Activated CD4-positive, alpha-beta T cell treated with anti-CD3 and anti-CD28 coated beads, Interleukin-2, amount 10 ng/mL, durations not matched to agents 7 days and 5 days (primary cell): ENCODE measurements at regions not wholly inside any gene's neighbourhood (a gene's known extent, or its start where the extent isn't known, plus 50 kb on each side); places are given as distances from the start of the nearest gene placed in this dataset.
"Not testable (repeated sequence)": the region's sequence is repeated elsewhere in the genome, so short reads cannot be mapped to it uniquely, and the experiment has no call there.

Experiments used
- CTCF ChIA-PET: fragments of 350-600 bp; sonication (Branson Sonifier 250); formaldehyde crosslinking; loops from one replicate; lab custom pipeline; 2021; ENCODE audit warnings: antibody characterized with exemption; lab: Charles Lee
- POLR2A ChIA-PET: fragments of 350-600 bp; sonication (Branson Sonifier 250); formaldehyde crosslinking; loops from one replicate; lab custom pipeline; 2021; ENCODE audit warnings: antibody characterized with exemption; lab: Charles Lee
- DNase-seq: peaks from one replicate; pipeline ENCODE4 v3.0.0-alpha.2; 2020
- H3K27ac Mint-ChIP-seq: one replicate; pipeline ENCODE4 v1.8.0; 2021; ENCODE audit warnings: mild to moderate bottlenecking, moderate library complexity, mixed read lengths
- H3K27me3 Mint-ChIP-seq: one replicate; pipeline ENCODE4 v1.8.0; 2021; ENCODE audit warnings: mixed read lengths
- H3K36me3 Mint-ChIP-seq: one replicate; pipeline ENCODE4 v1.8.0; 2021; ENCODE audit warnings: low read depth, mixed read lengths
- H3K4me1 Mint-ChIP-seq: one replicate; pipeline ENCODE4 v1.8.0; 2021; ENCODE audit warnings: mixed read lengths
- H3K4me3 Mint-ChIP-seq: one replicate; pipeline ENCODE4 v1.8.0; 2021; ENCODE audit warnings: mild to moderate bottlenecking, moderate library complexity, mixed read lengths
- H3K9me3 Mint-ChIP-seq: one replicate; pipeline ENCODE4 v1.8.0; 2021; ENCODE audit warnings: mixed read lengths

DNA sequence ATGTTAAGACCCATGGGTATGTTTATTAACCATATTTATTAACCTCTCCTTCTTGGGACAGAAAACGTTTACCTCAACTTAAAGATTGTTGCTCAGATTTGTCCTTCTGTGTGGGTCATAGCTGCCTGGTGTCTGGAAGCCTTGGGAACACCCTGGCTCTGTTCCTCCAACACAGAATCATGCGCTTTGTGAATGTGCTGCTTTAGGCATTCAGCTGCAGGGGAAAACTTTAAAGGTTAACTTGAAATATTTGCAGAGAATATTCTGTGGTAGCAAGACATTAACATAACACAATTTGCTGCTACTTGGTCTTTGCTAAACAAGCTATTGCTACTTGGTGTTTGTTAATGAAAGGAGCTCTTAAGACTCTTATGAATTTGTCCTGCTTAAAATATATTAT is 50.5 kb upstream of the THOC3 start:
- H3K4me1 Mint-ChIP-seq, H3K4me3 Mint-ChIP-seq, H3K27ac Mint-ChIP-seq, H3K27me3 Mint-ChIP-seq, CTCF ChIA-PET, H3K9me3 Mint-ChIP-seq, POLR2A ChIA-PET, DNase-seq, H3K36me3 Mint-ChIP-seq: not testable (repeated sequence)

DNA sequence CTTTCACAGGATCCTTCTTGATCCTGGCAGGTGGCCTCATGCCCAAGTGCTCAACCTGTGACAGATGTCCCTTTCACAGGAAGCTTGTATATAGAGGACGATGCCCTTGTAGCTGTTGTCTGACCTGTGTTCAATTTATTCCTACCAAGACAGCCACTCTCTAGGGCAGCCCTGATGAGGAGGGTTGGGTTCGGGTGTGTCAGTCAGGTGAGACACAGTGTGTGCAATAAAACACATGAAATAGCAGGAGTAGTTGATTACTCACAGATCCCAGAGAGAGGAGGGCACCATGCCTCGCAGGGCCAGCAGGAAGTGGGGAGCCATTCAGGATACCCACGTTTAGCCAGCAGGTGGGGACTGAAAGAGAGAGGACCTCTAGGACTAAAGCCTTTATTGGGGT is 52.7 kb upstream of the THOC3 start:
- not testable (repeated sequence) for DNase-seq, H3K36me3 Mint-ChIP-seq, H3K4me3 Mint-ChIP-seq

DNA sequence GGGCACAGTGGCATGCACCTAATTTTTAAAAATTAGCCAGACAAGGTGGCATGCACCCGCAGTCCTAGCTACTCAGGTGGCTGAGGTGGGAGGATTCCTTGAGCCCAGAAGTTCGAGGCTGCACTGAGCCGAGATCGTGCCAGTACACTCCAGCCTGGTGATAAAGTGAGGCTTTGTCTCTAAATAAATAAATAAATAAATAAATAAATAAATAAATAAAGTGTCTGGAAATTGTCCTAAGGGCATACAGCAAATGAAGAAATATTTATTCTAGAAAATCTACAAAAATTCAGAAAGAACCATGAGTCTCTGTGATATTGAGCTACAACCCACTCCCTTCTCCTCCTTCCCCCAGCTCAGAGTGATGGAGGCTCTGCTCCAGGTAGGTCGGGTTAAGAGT is 55.4 kb upstream of the THOC3 start:
- H3K9me3 Mint-ChIP-seq, DNase-seq, POLR2A ChIA-PET, H3K4me1 Mint-ChIP-seq, H3K36me3 Mint-ChIP-seq, CTCF ChIA-PET, H3K27me3 Mint-ChIP-seq, H3K4me3 Mint-ChIP-seq, H3K27ac Mint-ChIP-seq: not testable (repeated sequence)

More for the DNA sequence above, 52.7 kb upstream of the THOC3 start:
- POLR2A ChIA-PET, H3K27me3 Mint-ChIP-seq, H3K4me1 Mint-ChIP-seq, CTCF ChIA-PET, H3K9me3 Mint-ChIP-seq, H3K27ac Mint-ChIP-seq: not testable (repeated sequence)

DNA sequence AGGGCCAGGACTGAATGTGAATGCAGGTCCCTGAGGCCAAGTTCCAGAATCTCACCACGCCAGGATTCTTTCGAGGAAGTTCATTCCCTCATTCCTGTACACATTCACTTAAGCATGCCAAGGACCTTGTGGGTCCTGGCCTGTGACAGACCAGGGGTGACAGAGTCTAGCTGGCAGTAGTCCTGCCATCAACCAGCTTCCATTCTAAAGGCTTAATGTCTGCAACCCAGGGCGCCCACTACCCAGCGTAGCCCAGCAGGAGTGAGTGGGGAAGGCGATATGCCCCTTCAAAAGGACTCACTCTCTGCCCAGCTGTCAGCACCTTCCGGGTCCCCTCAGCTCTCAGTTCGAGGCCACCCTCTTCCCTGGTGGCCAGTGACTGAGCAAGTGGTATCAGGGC is 61.3 kb upstream of the THOC3 start:
- H3K4me1 Mint-ChIP-seq, DNase-seq, H3K27me3 Mint-ChIP-seq, CTCF ChIA-PET, H3K4me3 Mint-ChIP-seq, H3K36me3 Mint-ChIP-seq, H3K9me3 Mint-ChIP-seq, H3K27ac Mint-ChIP-seq, POLR2A ChIA-PET: not testable (repeated sequence)

DNA sequence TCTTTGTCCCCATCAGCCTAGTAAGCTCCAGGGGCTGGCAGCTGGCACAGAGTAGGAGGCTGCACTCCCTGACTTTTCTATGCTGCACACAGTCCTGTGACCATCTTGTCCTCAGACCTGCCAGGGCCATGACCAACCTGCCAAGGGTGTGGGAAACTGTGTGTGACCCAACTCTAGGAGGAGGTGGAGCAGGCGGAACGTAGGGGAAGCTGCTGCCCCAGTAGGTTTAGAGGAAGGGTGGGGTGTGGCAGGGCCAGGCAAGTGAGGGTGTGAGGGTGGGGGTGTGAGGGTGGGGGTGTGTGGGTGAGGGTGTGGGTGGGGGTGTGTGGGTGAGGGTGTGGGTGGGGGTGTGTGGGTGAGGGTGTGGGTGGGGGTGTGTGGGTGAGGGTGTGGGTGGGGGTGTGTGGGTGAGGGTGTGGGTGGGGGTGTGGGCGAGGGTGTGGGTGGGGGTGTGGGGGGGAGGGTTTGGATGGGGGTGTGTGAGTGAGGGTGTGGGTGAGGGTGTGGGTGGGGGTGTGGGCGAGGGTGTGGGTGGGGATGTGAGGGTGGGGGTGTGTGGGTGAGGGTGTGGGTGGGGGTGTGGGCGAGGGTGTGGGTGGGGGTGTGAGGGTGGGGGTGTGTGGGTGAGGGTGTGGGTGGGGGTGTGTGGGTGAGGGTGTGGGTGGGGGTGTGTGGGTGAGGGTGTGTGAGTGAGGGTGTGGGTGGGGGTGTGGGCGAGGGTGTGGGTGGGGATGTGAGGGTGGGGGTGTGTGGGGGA is 62.4 kb upstream of the THOC3 start:
- H3K9me3 Mint-ChIP-seq, POLR2A ChIA-PET, DNase-seq, H3K27ac Mint-ChIP-seq, H3K4me1 Mint-ChIP-seq, CTCF ChIA-PET, H3K27me3 Mint-ChIP-seq, H3K4me3 Mint-ChIP-seq, H3K36me3 Mint-ChIP-seq: not testable (repeated sequence)

DNA sequence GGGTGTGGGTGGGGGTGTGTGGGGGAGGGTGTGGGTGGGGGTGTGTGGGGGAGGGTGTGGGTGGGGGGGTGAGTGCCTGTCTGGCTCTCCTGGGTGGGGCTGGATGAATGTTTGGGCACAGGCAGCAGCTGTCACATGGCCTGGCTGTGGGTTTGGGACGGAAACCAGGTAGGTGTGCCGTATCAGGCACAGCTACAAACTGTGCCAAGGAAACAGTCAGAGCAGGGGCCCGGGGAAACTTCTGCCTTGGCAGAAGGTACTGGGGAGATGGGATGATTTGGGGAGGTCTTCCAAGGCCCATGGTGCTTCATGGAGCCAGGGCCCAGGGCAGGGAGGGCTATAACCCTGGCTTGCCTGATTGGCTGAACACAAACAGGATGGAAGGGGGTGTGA is 63.0 kb upstream of the THOC3 start:
- not testable (repeated sequence) for H3K27me3 Mint-ChIP-seq

DNA sequence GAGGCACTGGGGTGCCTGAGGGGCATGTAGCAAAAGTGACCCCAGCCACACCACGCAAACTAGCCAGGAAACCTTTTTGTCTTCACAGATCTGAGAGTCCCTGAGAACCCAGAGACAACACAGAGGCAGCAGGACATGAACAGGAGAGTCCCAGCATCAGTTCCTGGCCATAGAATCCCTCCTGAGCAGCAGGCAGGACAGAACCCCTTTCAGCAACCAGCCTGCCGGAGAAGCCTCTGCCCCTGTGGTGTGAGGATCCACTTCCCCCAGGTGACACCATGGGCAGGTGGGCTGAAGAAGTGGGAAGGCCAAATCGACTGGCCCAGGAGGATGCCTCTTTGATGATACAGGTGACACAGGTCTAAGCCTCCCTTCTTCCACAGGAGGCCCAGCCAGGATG is 65.1 kb upstream of the THOC3 start:
- POLR2A ChIA-PET, H3K9me3 Mint-ChIP-seq, H3K27me3 Mint-ChIP-seq, CTCF ChIA-PET, H3K27ac Mint-ChIP-seq, H3K36me3 Mint-ChIP-seq, H3K4me3 Mint-ChIP-seq, DNase-seq: not testable (repeated sequence)
- peaks cover 15% of the 10 kb centered on the region for H3K4me1 Mint-ChIP-seq

More for the DNA sequence above, 63.0 kb upstream of the THOC3 start:
- DNase-seq, H3K27ac Mint-ChIP-seq, CTCF ChIA-PET, H3K36me3 Mint-ChIP-seq, POLR2A ChIA-PET, H3K9me3 Mint-ChIP-seq, H3K4me3 Mint-ChIP-seq: not testable (repeated sequence)
- H3K4me1 Mint-ChIP-seq, result peaks cover 12% of the 10 kb centered on the region

DNA sequence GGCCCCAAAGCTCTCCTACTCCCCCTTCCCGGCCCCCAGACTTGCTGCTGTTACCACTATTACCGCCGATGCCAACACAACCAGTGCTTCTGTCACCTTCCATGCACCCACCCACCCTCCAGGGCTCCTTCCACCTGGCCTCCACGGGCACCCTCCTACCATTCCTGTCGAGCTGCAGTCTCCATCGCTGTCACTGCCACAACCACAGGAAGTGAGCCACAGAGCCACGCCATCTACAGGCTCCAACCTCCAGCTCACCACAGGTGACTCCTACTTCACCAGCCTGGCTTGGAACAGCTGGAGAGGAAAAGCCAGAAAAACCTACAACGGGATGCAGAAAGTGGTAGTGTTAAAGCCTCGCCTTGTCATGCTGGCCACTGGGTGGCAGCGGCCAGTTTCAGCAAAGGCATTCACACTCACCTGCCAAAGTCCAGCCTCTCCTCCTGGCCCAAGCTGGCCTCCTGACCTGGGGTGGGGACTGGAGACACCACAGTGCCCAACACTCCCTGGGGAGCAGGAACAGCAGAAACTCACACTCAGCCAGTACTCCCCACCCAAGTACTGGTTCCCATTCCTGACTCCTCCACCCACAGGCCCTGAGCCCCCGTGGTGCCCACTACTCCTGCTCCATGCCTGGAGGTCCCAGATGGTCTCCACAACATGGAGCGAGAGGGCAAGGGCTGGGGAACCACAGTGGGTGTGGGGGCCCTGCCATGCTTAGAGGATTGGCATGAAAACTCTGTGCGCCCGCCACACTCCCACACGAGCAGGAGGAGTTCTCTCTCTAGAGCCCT is 66.5 kb upstream of the THOC3 start:
- POLR2A ChIA-PET, CTCF ChIA-PET, H3K27me3 Mint-ChIP-seq, H3K9me3 Mint-ChIP-seq, DNase-seq, H3K4me3 Mint-ChIP-seq, H3K36me3 Mint-ChIP-seq: not testable (repeated sequence)
- Mint-ChIP-seq H3K4me1 (peaks cover 17% of the 10 kb centered on the region), H3K27ac (peak overlapping the region; percentile 66)

DNA sequence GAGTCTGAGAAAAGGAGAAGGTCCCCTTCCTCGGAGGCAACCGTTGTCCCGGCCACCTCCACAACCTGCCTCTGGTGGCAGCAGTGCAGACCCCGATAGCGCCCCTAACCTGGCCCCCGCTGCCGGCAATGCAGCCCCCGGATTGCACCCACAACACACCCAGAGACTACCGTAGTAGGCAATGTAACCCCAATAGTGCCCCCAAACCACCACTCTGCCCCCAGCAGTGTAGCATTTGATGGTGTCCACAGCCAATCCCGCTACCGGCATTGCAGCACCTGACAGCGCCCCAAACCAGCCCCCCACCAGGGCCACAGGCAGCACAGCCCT is 67.1 kb upstream of the THOC3 start:
- H3K27me3 Mint-ChIP-seq, POLR2A ChIA-PET, DNase-seq, CTCF ChIA-PET, H3K9me3 Mint-ChIP-seq, H3K4me3 Mint-ChIP-seq, H3K36me3 Mint-ChIP-seq: not testable (repeated sequence)
- Mint-ChIP-seq H3K4me1 (peaks cover 17% of the 10 kb centered on the region), H3K27ac (peak overlapping the region; percentile 66)

DNA sequence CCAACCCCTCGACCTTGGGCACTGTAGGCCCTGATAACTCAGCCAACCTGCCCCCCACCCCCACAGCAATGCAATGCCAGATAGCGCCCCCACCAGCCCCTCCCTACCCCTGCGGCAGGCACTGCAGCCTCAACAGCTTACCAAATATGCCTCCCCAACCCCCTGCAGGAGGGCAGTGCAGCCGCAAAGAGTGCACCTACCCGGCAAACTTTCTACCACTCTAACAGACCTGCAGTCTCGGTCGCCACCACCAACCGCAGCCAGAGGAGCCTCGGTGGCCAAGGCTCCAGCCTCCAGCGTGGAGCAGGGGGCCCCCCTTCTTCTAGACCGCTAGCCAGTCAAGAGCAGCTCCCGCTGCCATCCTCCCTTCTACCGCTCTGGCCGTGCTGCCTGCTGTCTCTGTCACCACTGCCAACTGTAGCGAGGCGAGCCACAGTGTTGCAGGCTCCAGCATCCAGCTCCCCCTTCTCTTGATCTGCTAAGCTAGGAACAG is 67.7 kb upstream of the THOC3 start:
- H3K27me3 Mint-ChIP-seq, POLR2A ChIA-PET: not testable (repeated sequence)

DNA sequence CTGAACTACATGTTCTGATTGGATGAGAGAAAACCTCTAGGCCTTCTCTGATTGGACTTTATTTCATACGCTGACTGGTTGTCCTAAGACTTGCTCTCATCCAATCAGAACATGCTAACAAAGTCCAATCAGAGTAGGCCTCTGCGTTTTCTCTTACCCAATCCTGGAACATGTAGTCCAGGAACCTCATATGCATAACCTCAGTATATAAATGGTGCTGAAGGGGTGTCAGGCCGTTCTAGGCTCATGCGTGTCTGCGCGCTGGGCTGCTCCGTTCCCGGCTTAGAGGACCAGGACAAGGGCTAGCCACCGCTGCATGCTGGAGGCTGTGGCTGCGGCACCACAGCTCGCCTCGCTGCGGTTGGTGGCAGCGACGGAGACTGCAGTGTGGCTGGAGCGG is 68.3 kb upstream of the THOC3 start:
- POLR2A ChIA-PET, H3K36me3 Mint-ChIP-seq, DNase-seq, CTCF ChIA-PET, H3K27me3 Mint-ChIP-seq, H3K9me3 Mint-ChIP-seq: not testable (repeated sequence)
- H3K4me3 Mint-ChIP-seq, result peak overlapping the region; percentile 20
- peaks cover 17% of the 10 kb centered on the region for H3K4me1 Mint-ChIP-seq
- H3K27ac Mint-ChIP-seq, result peak overlapping the region; percentile 80

More for the DNA sequence above, 67.7 kb upstream of the THOC3 start:
- H3K9me3 Mint-ChIP-seq, H3K36me3 Mint-ChIP-seq, CTCF ChIA-PET, DNase-seq: not testable (repeated sequence)
- Mint-ChIP-seq H3K27ac (peak overlapping the region; percentile 80), H3K4me1 (peaks cover 17% of the 10 kb centered on the region), H3K4me3 (peak overlapping the region; percentile 20)

DNA sequence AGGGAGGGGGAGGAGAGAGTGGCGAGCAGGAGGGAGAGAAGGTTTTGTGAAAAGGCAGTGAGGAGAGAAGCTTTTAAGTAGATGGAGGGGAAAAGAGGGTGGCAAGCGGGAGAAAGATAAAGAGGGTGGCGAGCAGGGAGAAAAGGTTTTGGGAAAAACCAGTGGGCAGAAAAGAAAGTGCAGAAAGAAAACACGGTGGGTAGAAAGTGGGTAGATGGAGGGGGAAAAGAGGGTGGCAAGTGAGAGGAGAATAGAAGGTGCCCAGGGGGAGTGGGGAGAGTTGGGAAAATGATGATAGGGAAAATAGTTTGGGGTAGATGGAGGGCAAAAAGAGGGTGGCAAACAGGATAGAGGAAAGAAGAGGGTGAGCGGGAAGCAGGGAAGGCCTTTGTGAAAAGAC is 69.1 kb upstream of the THOC3 start:
- H3K27me3 Mint-ChIP-seq, H3K9me3 Mint-ChIP-seq, H3K36me3 Mint-ChIP-seq, CTCF ChIA-PET, H3K27ac Mint-ChIP-seq, H3K4me3 Mint-ChIP-seq, POLR2A ChIA-PET, DNase-seq: not testable (repeated sequence)
- peaks cover 17% of the 10 kb centered on the region for H3K4me1 Mint-ChIP-seq

DNA sequence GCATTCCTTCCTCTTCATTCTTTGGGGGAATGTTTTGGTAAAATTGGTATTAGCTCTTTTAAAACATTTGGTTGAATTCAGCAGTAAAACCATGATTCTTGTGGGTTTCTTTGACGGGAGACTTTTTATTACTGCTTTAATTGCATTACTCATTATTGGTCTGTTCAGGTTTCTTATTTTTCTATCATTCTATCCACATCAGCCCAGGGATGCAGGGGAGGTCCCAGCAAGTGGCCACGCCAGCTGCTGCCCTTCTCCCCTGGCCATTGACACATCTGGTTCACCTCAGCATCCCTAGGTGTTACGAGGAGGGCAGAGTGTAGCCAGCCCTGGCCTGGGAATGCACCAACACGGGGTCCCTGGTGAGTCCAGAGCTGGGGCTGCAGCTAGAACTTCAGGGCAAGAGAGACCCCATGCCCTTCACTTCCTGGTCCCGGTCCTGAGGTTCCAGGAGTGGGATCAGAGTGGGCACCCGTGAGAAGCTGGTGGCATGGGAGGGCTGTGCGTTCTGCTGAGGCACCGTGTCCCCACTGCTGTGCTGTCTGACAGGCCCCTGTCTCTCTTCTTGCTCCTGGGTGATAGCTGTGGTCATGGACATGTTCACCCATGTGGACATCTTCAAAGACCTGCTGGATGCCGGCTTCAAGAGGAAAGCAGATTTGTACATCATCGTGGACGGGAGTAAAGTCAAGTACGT is 72.1 kb upstream of the THOC3 start:
- peaks cover 15% of the 10 kb centered on the region for H3K4me1 Mint-ChIP-seq
- H3K27ac Mint-ChIP-seq, H3K36me3 Mint-ChIP-seq, H3K27me3 Mint-ChIP-seq, DNase-seq, H3K9me3 Mint-ChIP-seq, H3K4me3 Mint-ChIP-seq, POLR2A ChIA-PET, CTCF ChIA-PET: not testable (repeated sequence)
